CD4-positive, CD25-positive, alpha-beta regulatory T cell (primary cell): ENCODE measurements at regions not wholly inside any gene's neighbourhood (a gene's known extent, or its start where the extent isn't known, plus 50 kb on each side); places are given as distances from the start of the nearest gene placed in this dataset.
"Not testable (repeated sequence)": the region's sequence is repeated elsewhere in the genome, so short reads cannot be mapped to it uniquely, and the experiment has no call there.

Source experiments
- ATAC-seq, 2 donors: fragments of 150-1000 bp; cut with Tn5 transposase; one replicate each; pipeline ENCODE4 v1.10.0; 2021; ENCODE audit warnings: low read depth in 2 of 2, moderate number of reproducible peaks in 2 of 2, moderate library complexity in 1 of 2
- DNase-seq, 3 donors: peaks; one replicate each; pipeline versions ENCODE4 v3.0.0 to v3.0.0-alpha.2; 2012 to 2022; ENCODE audit warnings: mixed read lengths in 1 of 3
- H3K27ac ChIP-seq: one replicate; pipeline ENCODE4 v1.7.0; 2013; ENCODE audit warnings: mild to moderate bottlenecking, low read length; ENCODE audit not compliant: insufficient read depth, poor library complexity, severe bottlenecking
- H3K27me3 ChIP-seq: one replicate; pipeline ENCODE4 v1.7.0; 2013; ENCODE audit warnings: low read length; ENCODE audit not compliant: control insufficient read depth, insufficient read depth
- H3K36me3 ChIP-seq: one replicate; pipeline ENCODE4 v1.7.0; 2013; ENCODE audit warnings: mild to moderate bottlenecking, low read length, moderate library complexity; ENCODE audit not compliant: control insufficient read depth, insufficient read depth
- H3K4me1 ChIP-seq: 2 replicates; pipeline ENCODE4 v1.7.0; 2013; ENCODE audit warnings: mild to moderate bottlenecking, low read length; ENCODE audit not compliant: insufficient read depth, control insufficient read depth, poor library complexity, severe bottlenecking
- H3K4me3 ChIP-seq: one replicate; pipeline ENCODE4 v1.7.0; 2013; ENCODE audit warnings: low read depth, mild to moderate bottlenecking, low read length, moderate library complexity
- H3K9me3 ChIP-seq, 2 experiments: 1 replicate in 1 of 2; 2 replicates in 1 of 2; pipeline ENCODE4 v1.7.0; 2013; ENCODE audit warnings: low read length in 2 of 2, mild to moderate bottlenecking in 1 of 2, moderate library complexity in 1 of 2; ENCODE audit not compliant: control insufficient read depth in 2 of 2
- H3K27ac Mint-ChIP-seq, 3 donors: one replicate each; pipeline ENCODE4 v1.8.0; 2020 to 2022; ENCODE audit warnings: mild to moderate bottlenecking in 3 of 3, mixed read lengths in 3 of 3, moderate library complexity in 2 of 3
- H3K27me3 Mint-ChIP-seq: one replicate; pipeline ENCODE4 v1.8.0; 2022; ENCODE audit warnings: mild to moderate bottlenecking, mixed read lengths
- H3K36me3 Mint-ChIP-seq: one replicate; pipeline ENCODE4 v1.8.0; 2020; ENCODE audit warnings: mixed read lengths
- H3K4me1 Mint-ChIP-seq, 4 donors: one replicate each; pipeline ENCODE4 v1.8.0; 2020 to 2022; ENCODE audit warnings: mixed read lengths in 4 of 4, mild to moderate bottlenecking in 1 of 4
- H3K4me3 Mint-ChIP-seq, 4 donors: one replicate each; pipeline ENCODE4 v1.8.0; 2020 to 2022; ENCODE audit warnings: mild to moderate bottlenecking in 4 of 4, mixed read lengths in 4 of 4, moderate library complexity in 3 of 4
- H3K9me3 Mint-ChIP-seq, 7 donors: one replicate each; pipeline ENCODE4 v1.8.0; 2020 to 2022; ENCODE audit warnings: mixed read lengths in 7 of 7, mild to moderate bottlenecking in 3 of 7, moderate library complexity in 2 of 7

GRCh38 chr13:44314160-44314559, 59.5 kb upstream of the SERP2 start:
- not testable (repeated sequence) for ATAC-seq, H3K36me3 Mint-ChIP-seq, DNase-seq, H3K4me3 ChIP-seq, H3K27ac Mint-ChIP-seq, H3K9me3 ChIP-seq, H3K36me3 ChIP-seq, H3K4me1 Mint-ChIP-seq, H3K9me3 Mint-ChIP-seq, H3K27me3 ChIP-seq, H3K27ac ChIP-seq, H3K4me1 ChIP-seq, H3K4me3 Mint-ChIP-seq
- peaks cover 22% of the 10 kb centered on the region for H3K27me3 Mint-ChIP-seq

GRCh38 chr13:44317752-44318151, 55.9 kb upstream of the SERP2 start:
- DNase-seq (no peak), ATAC-seq (no peak)
- no peak overlapping the region for H3K27ac ChIP-seq
- Mint-ChIP-seq H3K4me1 (no peaks in the 10 kb centered on the region), H3K27me3 (peaks cover 34% of the 10 kb centered on the region), H3K27ac (no peak overlapping the region), H3K9me3 (peaks cover 0 to 7% (median 2%) of the 10 kb centered on the region in 7 donors), H3K36me3 (no peaks in the 10 kb centered on the region), H3K4me3 (no peak overlapping the region)
- H3K9me3 ChIP-seq: no peaks in the 10 kb centered on the region
- no peaks in the 10 kb centered on the region for H3K4me1 ChIP-seq
- peaks cover 5% of the 10 kb centered on the region for H3K27me3 ChIP-seq
- H3K36me3 ChIP-seq: no peaks in the 10 kb centered on the region
- no peak overlapping the region for H3K4me3 ChIP-seq

- peaks cover 0 to 7% (median 2%) of the 10 kb centered on the region in 7 donors for H3K9me3 Mint-ChIP-seq
- DNase-seq (no peak), ATAC-seq (no peak)
- Histone ChIP-seq H3K27me3 (peaks cover 6% of the 10 kb centered on the region), H3K4me1 (no peaks in the 10 kb centered on the region), H3K9me3 (no peaks in the 10 kb centered on the region), H3K4me3 (no peak overlapping the region), H3K36me3 (no peaks in the 10 kb centered on the region), H3K27ac (no peak overlapping the region)
- H3K27me3 Mint-ChIP-seq: peaks cover 34% of the 10 kb centered on the region
- H3K4me3 Mint-ChIP-seq: no peak overlapping the region
- H3K27ac Mint-ChIP-seq: no peak overlapping the region
- H3K36me3 Mint-ChIP-seq: no peaks in the 10 kb centered on the region
- no peaks in the 10 kb centered on the region for H3K4me1 Mint-ChIP-seq
These were observed 55.5 kb upstream of the SERP2 start for GRCh38 chr13:44318161-44318560.

GRCh38 chr13:44320611-44321010, 53.0 kb upstream of the SERP2 start:
- Mint-ChIP-seq H3K9me3 (peaks cover 0 to 7% (median 2%) of the 10 kb centered on the region in 7 donors), H3K4me3 (no peak overlapping the region), H3K27ac (no peak overlapping the region), H3K4me1 (no peaks in the 10 kb centered on the region), H3K36me3 (no peaks in the 10 kb centered on the region), H3K27me3 (peaks cover 26% of the 10 kb centered on the region)
- DNase-seq: no peak
- no peak for ATAC-seq
- no peaks in the 10 kb centered on the region for H3K4me1 ChIP-seq
- H3K27me3 ChIP-seq: peaks cover 4% of the 10 kb centered on the region
- H3K4me3 ChIP-seq: no peak overlapping the region
- H3K36me3 ChIP-seq: no peaks in the 10 kb centered on the region
- no peak overlapping the region for H3K27ac ChIP-seq
- no peaks in the 10 kb centered on the region for H3K9me3 ChIP-seq

GRCh38 chr13:44321961-44322360, 51.7 kb upstream of the SERP2 start:
- H3K36me3 Mint-ChIP-seq: no peaks in the 10 kb centered on the region
- ATAC-seq (no peak), DNase-seq (no peak)
- Histone ChIP-seq H3K4me1 (no peaks in the 10 kb centered on the region), H3K4me3 (no peak overlapping the region), H3K36me3 (no peaks in the 10 kb centered on the region), H3K27ac (no peak overlapping the region), H3K9me3 (no peaks in the 10 kb centered on the region), H3K27me3 (peaks cover 4% of the 10 kb centered on the region)
- H3K4me3 Mint-ChIP-seq: no peak overlapping the region
- H3K27ac Mint-ChIP-seq: no peak overlapping the region
- peaks cover 0 to 7% (median 3%) of the 10 kb centered on the region in 7 donors for H3K9me3 Mint-ChIP-seq
- H3K27me3 Mint-ChIP-seq: peaks cover 19% of the 10 kb centered on the region
- H3K4me1 Mint-ChIP-seq: no peaks in the 10 kb centered on the region

DNA sequence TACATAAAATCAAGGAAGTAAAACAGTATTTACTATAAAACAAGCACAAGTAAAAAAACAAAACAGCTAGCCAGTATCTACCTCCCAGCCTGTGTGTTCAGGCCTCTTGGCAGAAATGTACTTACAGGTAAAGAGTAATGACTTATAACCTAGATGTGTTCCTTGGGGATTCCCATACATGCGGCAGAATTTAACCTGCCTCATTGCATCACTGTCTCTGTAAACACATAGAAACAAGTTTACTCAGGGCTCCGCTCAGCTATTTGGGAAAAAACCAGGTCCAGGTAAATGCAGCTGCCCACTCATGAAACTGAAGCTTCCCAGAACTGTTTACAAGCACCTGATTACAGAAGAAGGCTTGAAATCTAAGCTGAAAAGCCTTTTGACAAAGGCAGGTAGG, 50.7 kb upstream of the SERP2 start:
- peaks cover 0 to 9% (median 4%) of the 10 kb centered on the region in 7 donors for H3K9me3 Mint-ChIP-seq
- H3K4me1 Mint-ChIP-seq: no peaks in the 10 kb centered on the region
- no peak overlapping the region for H3K4me3 Mint-ChIP-seq
- no peak for DNase-seq
- Histone ChIP-seq H3K4me1 (no peaks in the 10 kb centered on the region), H3K27me3 (peaks cover 4% of the 10 kb centered on the region), H3K4me3 (no peak overlapping the region), H3K27ac (no peak overlapping the region), H3K9me3 (no peaks in the 10 kb centered on the region), H3K36me3 (no peaks in the 10 kb centered on the region)
- H3K36me3 Mint-ChIP-seq: no peaks in the 10 kb centered on the region
- H3K27ac Mint-ChIP-seq: no peak overlapping the region
- peaks cover 17% of the 10 kb centered on the region for H3K27me3 Mint-ChIP-seq
- ATAC-seq: no peak

GRCh38 chr13:44323754-44324153, 49.9 kb upstream of the SERP2 start:
- no peak overlapping the region for H3K4me3 ChIP-seq
- H3K27ac ChIP-seq: no peak overlapping the region
- Mint-ChIP-seq H3K27ac (no peak overlapping the region), H3K4me3 (no peak overlapping the region), H3K4me1 (no peaks in the 10 kb centered on the region), H3K36me3 (no peaks in the 10 kb centered on the region), H3K27me3 (peaks cover 17% of the 10 kb centered on the region), H3K9me3 (peaks cover 0 to 11% (median 4%) of the 10 kb centered on the region in 7 donors)
- H3K36me3 ChIP-seq: no peaks in the 10 kb centered on the region
- H3K27me3 ChIP-seq: peaks cover 4% of the 10 kb centered on the region
- no peaks in the 10 kb centered on the region for H3K9me3 ChIP-seq
- no peaks in the 10 kb centered on the region for H3K4me1 ChIP-seq
- ATAC-seq (no peak), DNase-seq (no peak)
